PC-3 (cell line): ENCODE measurements at regions not wholly inside any gene's neighbourhood (a gene's known extent, or its start where the extent isn't known, plus 50 kb on each side); places are given as distances from the start of the nearest gene placed in this dataset.

ENCODE experiments used
- ATAC-seq: fragments of 200-7000 bp; cut with Tn5 transposase; 2 replicates; pipeline ENCODE4 v1.9.1; 2020; ENCODE audit warnings: mild to moderate bottlenecking, moderate library complexity
- BruUV-seq: library from RNA; stranded (reverse); fragments of 400-500 nt; replicated peaks from 2 replicates; lab custom pipeline; 2021; lab: Mats Ljungman, UMichigan
- CTCF ChIA-PET: fragments of 300-600 bp; sonication (Branson Sonifier 250); formaldehyde crosslinking; loops from one replicate; lab custom pipeline; 2022; ENCODE audit warnings: antibody characterized with exemption; lab: Charles Lee
- POLR2A ChIA-PET: fragments of 300-600 bp; sonication (Branson Sonifier 250); formaldehyde crosslinking; loops from one replicate; lab custom pipeline; 2022; ENCODE audit warnings: antibody characterized with exemption; ENCODE audit not compliant: unreplicated experiment; lab: Charles Lee
- DNase-seq: peaks from one replicate; pipeline ENCODE4 v3.0.0-alpha.2; 2015
- H2AFZ ChIP-seq: fragments of 300-600 bp; sonication (generic); 2 replicates; pipeline ENCODE4 v1.6.0; 2016; ENCODE audit warnings: antibody characterized with exemption, low read length
- H3F3A ChIP-seq: fragments of 300-600 bp; sonication (generic); one replicate; pipeline ENCODE4 v1.6.0; 2017; ENCODE audit warnings: antibody characterized with exemption, low read length, control low read depth, mild to moderate bottlenecking; ENCODE audit not compliant: unreplicated experiment
- H3K27ac ChIP-seq: fragments of 300-600 bp; sonication (generic); 2 replicates; pipeline ENCODE4 v1.5.1; 2016; ENCODE audit warnings: mild to moderate bottlenecking, low read length
- H3K27me3 ChIP-seq: fragments of 300-600 bp; sonication (generic); 2 replicates; pipeline ENCODE4 v1.6.1; 2016; ENCODE audit warnings: low read length, mixed read lengths
- H3K36me3 ChIP-seq: fragments of 300-600 bp; sonication (generic); 2 replicates; pipeline ENCODE4 v1.6.1; 2016; ENCODE audit warnings: low read depth, mixed run types, low read length, mixed read lengths
- H3K4me1 ChIP-seq: fragments of 300-600 bp; sonication (generic); 2 replicates; pipeline ENCODE4 v1.5.1; 2016; ENCODE audit warnings: low read length; ENCODE audit not compliant: insufficient read depth
- H3K4me2 ChIP-seq: fragments of 300-600 bp; sonication (generic); 2 replicates; pipeline ENCODE4 v1.6.0; 2016; ENCODE audit warnings: low read length
- H3K4me3 ChIP-seq: fragments of 300-600 bp; sonication (generic); 2 replicates; pipeline ENCODE4 v1.5.1; 2016; ENCODE audit warnings: mild to moderate bottlenecking, low read length, mixed read lengths
- H3K79me2 ChIP-seq: fragments of 300-600 bp; sonication (generic); 2 replicates; pipeline ENCODE4 v1.6.1; 2017; ENCODE audit warnings: low read length, mixed read lengths
- H3K9ac ChIP-seq: fragments of 300-600 bp; sonication (generic); 2 replicates; pipeline ENCODE4 v1.6.0; 2016; ENCODE audit warnings: mild to moderate bottlenecking, low read length
- H3K9me2 ChIP-seq: fragments of 300-600 bp; sonication (generic); replicated peaks from 2 replicates; pipeline ENCODE4 v1.6.1; 2016; ENCODE audit warnings: mixed run types, low read length, mixed read lengths
- H3K9me3 ChIP-seq: fragments of 300-600 bp; sonication (generic); 2 replicates; pipeline ENCODE4 v1.6.1; 2016; ENCODE audit warnings: low read length, mixed read lengths
- H4K20me1 ChIP-seq: fragments of 300-600 bp; sonication (generic); 2 replicates; pipeline ENCODE4 v1.6.1; 2016; ENCODE audit warnings: low read length, mixed read lengths
- EZH2 ChIP-seq: fragments of 300-600 bp; sonication (generic); IDR thresholded peaks from one replicate; pipeline ENCODE4 v1.6.1; 2017; ENCODE audit warnings: antibody characterized with exemption, mild to moderate bottlenecking, low read length; ENCODE audit not compliant: unreplicated experiment
- EZH2phosphoT487 ChIP-seq: fragments of 300-600 bp; sonication (generic); IDR thresholded peaks from 2 replicates; pipeline ENCODE4 v1.6.1; 2018; ENCODE audit warnings: mild to moderate bottlenecking, antibody characterized with exemption, low read length, borderline replicate concordance
- intact Hi-C: fragments of 100-400 bp; cut with micrococcal nuclease; formaldehyde crosslinking; loops from 2 replicates; pipeline ENCODE4 v1.9.0; 2023
- TF ChIP-seq, protein P1 (sequence below): fragments of 300-600 bp; sonication (generic); conservative IDR thresholded peaks from 2 replicates; pipeline ENCODE4 v1.5.1; 2017; ENCODE audit warnings: antibody characterized with exemption, low read depth, mild to moderate bottlenecking, low read length

DNA sequence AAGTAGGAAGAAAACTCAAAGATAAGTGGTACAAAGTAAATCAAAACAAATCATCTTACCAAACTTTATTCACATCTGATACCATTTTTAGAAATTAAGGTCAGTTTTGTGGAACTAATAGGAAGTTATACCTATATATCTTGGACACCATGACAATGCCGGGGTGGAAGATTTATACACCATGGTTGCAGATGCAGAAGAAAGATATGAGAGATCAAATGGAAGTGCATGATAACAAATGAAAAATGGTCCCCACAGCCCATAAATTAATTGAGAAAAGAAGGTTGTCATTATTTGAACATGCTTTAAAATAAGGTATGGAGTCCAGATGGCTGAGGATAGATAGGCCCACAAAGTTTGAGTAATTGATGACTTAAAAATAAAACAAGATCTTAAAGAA lies 276.8 kb downstream of the TSHZ3 start:
- ATAC-seq (no peak), DNase-seq (no peak)
- Histone ChIP-seq H3K27ac (no peak overlapping the region), H3K9ac (no peak overlapping the region), H3K36me3 (no peaks in the 10 kb centered on the region), H4K20me1 (no peaks in the 10 kb centered on the region), H3K27me3 (no peaks in the 10 kb centered on the region), H3K4me1 (no peaks in the 10 kb centered on the region), H3K9me2 (no peaks in the 10 kb centered on the region), H3K4me2 (no peak overlapping the region), H3K79me2 (no peaks in the 10 kb centered on the region), H3K4me3 (no peak overlapping the region), H3K9me3 (no peaks in the 10 kb centered on the region), H2AFZ (no peak overlapping the region), H3F3A (no peaks in the 10 kb centered on the region)
- CTCF ChIA-PET: no interaction called here
- BruUV-seq: no TSS peak
- intact Hi-C loops: no loop called here
- POLR2A ChIA-PET: no interaction called here
- no peak for TF ChIP-seq EZH2
- TF ChIP-seq, protein P1, sequence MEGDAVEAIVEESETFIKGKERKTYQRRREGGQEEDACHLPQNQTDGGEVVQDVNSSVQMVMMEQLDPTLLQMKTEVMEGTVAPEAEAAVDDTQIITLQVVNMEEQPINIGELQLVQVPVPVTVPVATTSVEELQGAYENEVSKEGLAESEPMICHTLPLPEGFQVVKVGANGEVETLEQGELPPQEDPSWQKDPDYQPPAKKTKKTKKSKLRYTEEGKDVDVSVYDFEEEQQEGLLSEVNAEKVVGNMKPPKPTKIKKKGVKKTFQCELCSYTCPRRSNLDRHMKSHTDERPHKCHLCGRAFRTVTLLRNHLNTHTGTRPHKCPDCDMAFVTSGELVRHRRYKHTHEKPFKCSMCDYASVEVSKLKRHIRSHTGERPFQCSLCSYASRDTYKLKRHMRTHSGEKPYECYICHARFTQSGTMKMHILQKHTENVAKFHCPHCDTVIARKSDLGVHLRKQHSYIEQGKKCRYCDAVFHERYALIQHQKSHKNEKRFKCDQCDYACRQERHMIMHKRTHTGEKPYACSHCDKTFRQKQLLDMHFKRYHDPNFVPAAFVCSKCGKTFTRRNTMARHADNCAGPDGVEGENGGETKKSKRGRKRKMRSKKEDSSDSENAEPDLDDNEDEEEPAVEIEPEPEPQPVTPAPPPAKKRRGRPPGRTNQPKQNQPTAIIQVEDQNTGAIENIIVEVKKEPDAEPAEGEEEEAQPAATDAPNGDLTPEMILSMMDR: no peak
- no peak for TF ChIP-seq EZH2phosphoT487

DNA sequence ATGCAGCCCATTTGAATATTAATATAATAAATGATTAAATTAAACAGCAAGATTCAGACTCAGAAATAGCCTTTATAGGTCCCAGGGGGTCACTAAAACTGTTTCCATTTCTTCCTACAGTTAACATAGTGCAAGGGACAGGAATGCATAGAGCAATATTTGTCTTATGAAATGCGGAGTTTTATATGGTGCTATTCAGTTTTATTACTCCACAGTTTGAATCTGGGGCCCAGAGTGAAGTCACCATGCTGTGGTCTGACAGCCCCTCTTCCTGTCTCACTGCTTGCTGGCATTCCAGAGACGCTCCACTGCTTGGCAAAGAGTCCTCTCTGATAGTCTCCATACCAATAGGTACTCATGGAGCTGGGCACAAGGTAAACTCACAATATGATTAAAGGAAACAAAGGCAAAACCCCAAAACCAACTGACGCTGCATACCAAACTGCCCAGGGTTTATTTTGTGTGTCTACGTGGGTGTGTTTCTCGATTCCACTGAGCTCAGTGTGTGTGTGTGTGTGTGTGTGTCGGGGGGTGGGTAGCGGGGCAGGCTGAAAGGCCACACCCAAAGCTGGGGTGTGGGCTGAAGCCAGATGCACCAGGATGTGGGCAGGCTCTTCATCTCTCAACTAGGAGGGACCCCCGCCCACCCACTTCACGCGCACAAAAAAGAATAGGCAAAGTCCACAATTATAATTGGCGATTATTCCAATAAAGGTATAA lies 277.9 kb downstream of the TSHZ3 start:
- Histone ChIP-seq H3K79me2 (no peaks in the 10 kb centered on the region), H3K27ac (no peak overlapping the region), H3K4me2 (no peak overlapping the region), H3K4me3 (no peak overlapping the region), H4K20me1 (no peaks in the 10 kb centered on the region), H3K9ac (no peak overlapping the region), H3F3A (no peaks in the 10 kb centered on the region), H3K9me3 (no peaks in the 10 kb centered on the region), H3K9me2 (no peaks in the 10 kb centered on the region), H3K27me3 (no peaks in the 10 kb centered on the region), H3K4me1 (no peaks in the 10 kb centered on the region), H2AFZ (no peak overlapping the region), H3K36me3 (no peaks in the 10 kb centered on the region)
- BruUV-seq: no TSS peak
- DNase-seq: no peak
- POLR2A ChIA-PET: no interaction called here
- ATAC-seq: no peak
- intact Hi-C loops: no loop called here
- CTCF ChIA-PET: no interaction called here
- no peak for TF ChIP-seq EZH2phosphoT487
- TF ChIP-seq EZH2: no peak
- TF ChIP-seq, protein P1: no peak
